GM12865 (cell line): ENCODE measurements at regions not wholly inside any gene's neighbourhood (a gene's known extent, or its start where the extent isn't known, plus 50 kb on each side); places are given as distances from the start of the nearest gene placed in this dataset.
"Not testable (repeated sequence)": the region's sequence is repeated elsewhere in the genome, so short reads cannot be mapped to it uniquely, and the experiment has no call there.

Experiments used
- DNase-seq: peaks from one replicate; pipeline ENCODE4 v3.0.0; 2010; ENCODE audit warnings: low read depth
- H3K4me3 ChIP-seq: 2 replicates; pipeline ENCODE4 v1.5.1; 2011; ENCODE audit warnings: mild to moderate bottlenecking, low read depth, low read length, control low read depth
- TF ChIP-seq, protein P1 (sequence below): IDR thresholded peaks from 2 replicates; pipeline ENCODE4 v1.5.1; 2011; ENCODE audit warnings: low read length, control low read depth, low read depth, inconsistent platforms; ENCODE audit not compliant: insufficient read depth; ENCODE audit errors: missing control alignments

GRCh38 chr22:33166206-33166605 is 108.0 kb upstream of the SYN3 start:
- H3K4me3 ChIP-seq = no peak overlapping the region
- TF ChIP-seq, protein P1, sequence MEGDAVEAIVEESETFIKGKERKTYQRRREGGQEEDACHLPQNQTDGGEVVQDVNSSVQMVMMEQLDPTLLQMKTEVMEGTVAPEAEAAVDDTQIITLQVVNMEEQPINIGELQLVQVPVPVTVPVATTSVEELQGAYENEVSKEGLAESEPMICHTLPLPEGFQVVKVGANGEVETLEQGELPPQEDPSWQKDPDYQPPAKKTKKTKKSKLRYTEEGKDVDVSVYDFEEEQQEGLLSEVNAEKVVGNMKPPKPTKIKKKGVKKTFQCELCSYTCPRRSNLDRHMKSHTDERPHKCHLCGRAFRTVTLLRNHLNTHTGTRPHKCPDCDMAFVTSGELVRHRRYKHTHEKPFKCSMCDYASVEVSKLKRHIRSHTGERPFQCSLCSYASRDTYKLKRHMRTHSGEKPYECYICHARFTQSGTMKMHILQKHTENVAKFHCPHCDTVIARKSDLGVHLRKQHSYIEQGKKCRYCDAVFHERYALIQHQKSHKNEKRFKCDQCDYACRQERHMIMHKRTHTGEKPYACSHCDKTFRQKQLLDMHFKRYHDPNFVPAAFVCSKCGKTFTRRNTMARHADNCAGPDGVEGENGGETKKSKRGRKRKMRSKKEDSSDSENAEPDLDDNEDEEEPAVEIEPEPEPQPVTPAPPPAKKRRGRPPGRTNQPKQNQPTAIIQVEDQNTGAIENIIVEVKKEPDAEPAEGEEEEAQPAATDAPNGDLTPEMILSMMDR = no peak
- no peak for DNase-seq

GRCh38 chr22:33163815-33164214 is 105.6 kb upstream of the SYN3 start:
- H3K4me3 ChIP-seq = no peak overlapping the region
- DNase-seq = no peak
- TF ChIP-seq, protein P1 = no peak

DNA sequence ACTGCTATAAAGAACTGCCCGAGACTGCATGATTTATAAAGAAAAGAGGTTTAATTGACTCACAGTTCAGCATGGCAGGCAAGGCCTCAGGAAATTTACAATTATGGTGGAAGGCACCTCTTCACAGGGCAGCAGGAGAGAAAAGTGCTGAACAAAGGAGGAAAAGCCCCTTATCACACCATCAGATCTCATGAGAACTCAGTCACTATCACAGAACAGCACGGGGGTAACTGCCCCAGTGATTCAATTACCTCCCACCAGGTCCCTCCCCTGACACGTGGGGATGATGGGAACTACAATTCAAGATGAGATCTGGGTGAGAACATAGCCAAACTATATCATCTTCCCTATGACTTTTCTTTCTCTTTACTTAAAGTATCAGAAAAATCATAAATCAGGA is 104.0 kb upstream of the SYN3 start:
- DNase-seq = no peak
- no peak overlapping the region for H3K4me3 ChIP-seq
- TF ChIP-seq, protein P1 = no peak

GRCh38 chr22:33160525-33160924 is 102.3 kb upstream of the SYN3 start:
- TF ChIP-seq, protein P1 = no peak
- DNase-seq = no peak
- no peak overlapping the region for H3K4me3 ChIP-seq

- not testable (repeated sequence) for DNase-seq, H3K4me3 ChIP-seq
These were observed 96.8 kb upstream of the SYN3 start for GRCh38 chr22:33154967-33155366.

- no peak overlapping the region for H3K4me3 ChIP-seq
- TF ChIP-seq, protein P1 = no peak
- DNase-seq = no peak
These were observed 91.4 kb upstream of the SYN3 start for GRCh38 chr22:33149611-33150010.

- DNase-seq = no peak
- TF ChIP-seq, protein P1 = no peak
- H3K4me3 ChIP-seq = no peak overlapping the region
These were observed 86.5 kb upstream of the SYN3 start for GRCh38 chr22:33144721-33145120.
